ENCODE measurements at regions not wholly inside any gene's neighbourhood (a gene's known extent, or its start where the extent isn't known, plus 50 kb on each side); places are given as distances from the start of the nearest gene placed in this dataset.

DNA sequence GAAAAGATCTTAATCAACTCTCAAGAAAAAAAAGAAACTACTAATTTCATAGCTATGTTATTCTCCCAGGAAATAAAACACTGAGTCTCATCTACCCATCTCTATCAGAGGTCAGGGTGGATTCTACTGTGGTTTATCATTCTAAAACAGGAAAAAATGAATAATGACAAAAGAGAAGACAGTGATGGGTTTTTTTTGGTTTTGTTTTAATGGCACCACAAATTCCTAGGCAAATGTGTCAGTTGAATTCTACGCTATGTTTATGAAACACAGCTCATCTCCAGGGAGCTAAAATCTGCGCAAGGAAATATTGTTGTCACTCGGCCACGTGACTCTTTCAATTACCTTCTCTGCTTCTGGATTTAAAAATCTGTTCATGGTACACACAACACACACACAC is 393.4 kb upstream of the SORCS1 start:
- TF ChIP-seq, protein P1, sequence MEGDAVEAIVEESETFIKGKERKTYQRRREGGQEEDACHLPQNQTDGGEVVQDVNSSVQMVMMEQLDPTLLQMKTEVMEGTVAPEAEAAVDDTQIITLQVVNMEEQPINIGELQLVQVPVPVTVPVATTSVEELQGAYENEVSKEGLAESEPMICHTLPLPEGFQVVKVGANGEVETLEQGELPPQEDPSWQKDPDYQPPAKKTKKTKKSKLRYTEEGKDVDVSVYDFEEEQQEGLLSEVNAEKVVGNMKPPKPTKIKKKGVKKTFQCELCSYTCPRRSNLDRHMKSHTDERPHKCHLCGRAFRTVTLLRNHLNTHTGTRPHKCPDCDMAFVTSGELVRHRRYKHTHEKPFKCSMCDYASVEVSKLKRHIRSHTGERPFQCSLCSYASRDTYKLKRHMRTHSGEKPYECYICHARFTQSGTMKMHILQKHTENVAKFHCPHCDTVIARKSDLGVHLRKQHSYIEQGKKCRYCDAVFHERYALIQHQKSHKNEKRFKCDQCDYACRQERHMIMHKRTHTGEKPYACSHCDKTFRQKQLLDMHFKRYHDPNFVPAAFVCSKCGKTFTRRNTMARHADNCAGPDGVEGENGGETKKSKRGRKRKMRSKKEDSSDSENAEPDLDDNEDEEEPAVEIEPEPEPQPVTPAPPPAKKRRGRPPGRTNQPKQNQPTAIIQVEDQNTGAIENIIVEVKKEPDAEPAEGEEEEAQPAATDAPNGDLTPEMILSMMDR (IDR thresholded peaks at IDR 0.05 in 8 of 11, conservative IDR thresholded peaks at IDR 0.05 in 3 of 11): no peak
- no peak for TF ChIP-seq POLR2AphosphoS5 (IDR thresholded peaks at IDR 0.05)

Measured in spleen (tissue), 7 donors.